ENCODE measurements at regions not wholly inside any gene's neighbourhood (a gene's known extent, or its start where the extent isn't known, plus 50 kb on each side); places are given as distances from the start of the nearest gene placed in this dataset.

DNA sequence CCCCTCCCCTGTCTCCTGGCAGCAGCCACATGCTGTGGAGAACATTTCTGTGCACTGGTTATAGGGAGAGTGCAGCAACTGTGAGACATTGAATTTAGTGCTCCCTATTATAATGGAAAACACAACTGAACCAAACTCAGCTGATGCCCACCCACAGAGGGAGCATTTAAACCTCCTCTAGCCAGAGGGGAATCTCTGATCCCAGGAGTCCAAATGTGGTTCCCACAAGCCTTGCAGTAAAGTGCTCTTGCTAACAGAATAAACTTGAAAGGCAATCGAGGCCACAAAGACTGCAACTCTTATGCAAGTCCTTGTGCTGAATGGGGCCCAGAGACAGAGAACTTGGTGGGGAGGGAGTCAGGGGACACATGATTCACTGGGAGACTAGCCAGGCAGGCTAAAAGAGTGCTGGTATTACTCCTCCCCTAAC, 638.8 kb upstream of the VRK2 start:
- TF ChIP-seq, protein P1, sequence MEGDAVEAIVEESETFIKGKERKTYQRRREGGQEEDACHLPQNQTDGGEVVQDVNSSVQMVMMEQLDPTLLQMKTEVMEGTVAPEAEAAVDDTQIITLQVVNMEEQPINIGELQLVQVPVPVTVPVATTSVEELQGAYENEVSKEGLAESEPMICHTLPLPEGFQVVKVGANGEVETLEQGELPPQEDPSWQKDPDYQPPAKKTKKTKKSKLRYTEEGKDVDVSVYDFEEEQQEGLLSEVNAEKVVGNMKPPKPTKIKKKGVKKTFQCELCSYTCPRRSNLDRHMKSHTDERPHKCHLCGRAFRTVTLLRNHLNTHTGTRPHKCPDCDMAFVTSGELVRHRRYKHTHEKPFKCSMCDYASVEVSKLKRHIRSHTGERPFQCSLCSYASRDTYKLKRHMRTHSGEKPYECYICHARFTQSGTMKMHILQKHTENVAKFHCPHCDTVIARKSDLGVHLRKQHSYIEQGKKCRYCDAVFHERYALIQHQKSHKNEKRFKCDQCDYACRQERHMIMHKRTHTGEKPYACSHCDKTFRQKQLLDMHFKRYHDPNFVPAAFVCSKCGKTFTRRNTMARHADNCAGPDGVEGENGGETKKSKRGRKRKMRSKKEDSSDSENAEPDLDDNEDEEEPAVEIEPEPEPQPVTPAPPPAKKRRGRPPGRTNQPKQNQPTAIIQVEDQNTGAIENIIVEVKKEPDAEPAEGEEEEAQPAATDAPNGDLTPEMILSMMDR (IDR thresholded peaks at IDR 0.05; ENCODE audit: extremely low read depth in 1 of 2, insufficient read depth in 1 of 2, low read depth in 1 of 2, low read length in 2 of 2) = no peak
- no peak for TF ChIP-seq MYC (IDR thresholded peaks at IDR 0.05; ENCODE audit: low read depth, low read length)
- TF ChIP-seq EZH2 (IDR thresholded peaks at IDR 0.05; ENCODE audit: borderline replicate concordance, low read depth, low read length, severe bottlenecking) = no peak
- TF ChIP-seq POLR2A (IDR thresholded peaks at IDR 0.05; ENCODE audit: low read depth, low read length) = no peak

Measured in endothelial cell of umbilical vein (primary cell).